ENCODE measurements at regions not wholly inside any gene's neighbourhood (a gene's known extent, or its start where the extent isn't known, plus 50 kb on each side); places are given as distances from the start of the nearest gene placed in this dataset.
"Not testable (repeated sequence)": the region's sequence is repeated elsewhere in the genome, so short reads cannot be mapped to it uniquely, and the experiment has no call there.

DNA sequence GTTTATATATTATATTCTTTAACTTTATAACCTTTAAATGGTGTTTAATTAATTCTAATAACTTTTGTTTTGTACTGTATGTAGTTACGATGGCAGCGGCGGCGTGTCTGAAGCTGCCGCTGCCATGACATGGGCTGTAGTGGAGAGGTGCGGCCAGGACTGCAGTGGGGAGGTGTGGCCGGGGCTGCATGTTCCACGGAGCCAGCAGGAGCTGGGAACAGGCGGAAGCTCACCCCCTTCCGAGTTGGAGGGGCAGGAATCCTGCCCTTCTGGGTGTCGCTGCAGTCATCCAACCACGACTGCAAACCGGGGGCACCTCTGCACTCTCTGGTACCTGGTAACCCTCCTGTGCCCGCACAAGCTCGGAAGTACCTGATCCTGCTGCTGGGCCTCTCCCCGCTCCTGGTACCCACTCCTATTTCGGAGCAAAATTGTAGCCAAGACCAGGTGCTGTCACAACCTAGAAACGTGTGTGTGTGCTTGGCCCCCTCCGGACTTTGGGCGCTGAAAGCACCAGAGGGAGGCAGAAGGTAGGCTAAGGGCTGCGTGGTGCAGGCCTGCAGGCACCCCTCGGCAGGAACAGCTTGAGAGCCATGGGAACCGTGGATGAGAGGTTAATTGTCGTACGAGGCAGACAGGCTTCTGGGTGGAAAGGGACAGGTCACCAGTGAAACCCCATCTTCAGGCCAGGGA, 1329.7 kb upstream of the SLC39A10 start:
- no peak for DNase-seq

DNA sequence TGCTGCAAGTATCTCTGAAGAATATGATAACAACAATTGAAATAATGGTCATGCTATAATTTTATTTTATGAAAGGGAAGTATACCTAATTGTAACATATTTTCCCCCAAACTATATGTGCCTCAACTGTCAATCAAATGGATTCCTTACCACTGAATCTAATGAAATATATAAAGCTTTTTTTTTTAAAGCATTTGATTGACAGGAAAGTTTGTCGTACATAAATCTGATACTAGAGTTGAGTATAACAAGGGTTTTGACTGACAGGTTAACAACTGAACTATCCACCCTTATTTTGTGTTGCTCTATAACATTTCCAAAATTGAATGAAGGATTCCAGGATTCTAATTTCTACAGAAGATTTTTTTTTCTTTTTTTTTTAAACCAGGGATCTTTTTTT, 1333.3 kb upstream of the SLC39A10 start:
- no peak for DNase-seq

DNA sequence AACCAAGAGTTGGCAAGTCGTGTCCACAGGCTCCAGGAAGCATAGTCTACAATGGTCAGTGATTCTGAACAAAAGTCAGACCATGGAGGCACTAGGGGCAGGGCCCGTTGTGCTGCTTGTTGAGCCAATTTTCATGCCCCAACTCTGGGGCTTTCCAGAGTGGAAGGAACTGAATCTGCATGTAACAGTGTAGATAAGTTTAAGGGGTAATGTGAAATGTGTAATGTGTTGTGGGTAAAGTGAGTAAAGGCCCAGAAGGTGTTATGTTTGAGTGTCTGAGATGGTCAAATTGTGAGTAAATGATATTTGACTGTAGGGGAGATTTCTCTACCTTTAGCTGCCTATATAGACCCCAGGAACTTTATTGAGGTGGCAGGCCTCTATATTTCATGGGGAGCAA, 1336.5 kb upstream of the SLC39A10 start:
- DNase-seq: no peak

GRCh38 chr2:194319222-194319992, 1337.6 kb upstream of the SLC39A10 start:
- no peak for DNase-seq

DNA sequence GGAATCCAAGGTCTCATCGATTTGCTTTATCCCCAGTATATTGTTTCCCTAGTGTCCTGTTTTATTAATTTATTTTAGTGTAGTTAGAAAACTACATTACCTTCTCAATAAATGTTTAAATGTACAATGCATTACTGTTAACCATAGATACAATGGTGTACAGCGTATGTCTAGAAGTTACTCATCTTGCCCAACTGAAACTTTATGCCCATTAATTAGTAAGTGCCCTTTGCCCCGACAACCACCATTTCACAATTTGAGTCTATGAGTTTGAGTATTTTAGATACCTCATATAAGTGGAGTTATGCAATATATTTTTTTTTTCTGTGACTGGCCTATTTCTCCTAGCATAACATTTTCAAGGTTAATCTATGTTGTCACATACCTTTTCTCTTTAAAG, 1343.0 kb upstream of the SLC39A10 start:
- DNase-seq: no peak

DNA sequence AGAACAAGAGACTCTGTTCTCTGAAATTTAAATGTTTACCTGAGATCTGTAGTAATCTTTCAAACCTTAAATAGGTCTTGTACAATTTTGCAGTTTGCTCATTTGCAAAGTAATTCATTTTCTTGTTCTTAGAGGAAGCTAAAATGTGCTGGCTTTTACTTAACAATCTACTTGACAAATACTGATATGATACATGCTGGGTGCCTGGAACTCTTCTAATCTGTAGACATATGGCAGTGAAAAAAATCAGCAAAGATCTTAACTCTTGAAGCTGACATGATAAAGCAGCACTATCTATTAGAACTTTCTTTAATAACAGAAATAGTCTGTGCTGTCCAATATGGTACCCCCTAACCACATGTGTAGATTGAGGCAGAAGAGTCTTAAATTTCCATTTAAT, 1352.8 kb upstream of the SLC39A10 start:
- DNase-seq: no peak

DNA sequence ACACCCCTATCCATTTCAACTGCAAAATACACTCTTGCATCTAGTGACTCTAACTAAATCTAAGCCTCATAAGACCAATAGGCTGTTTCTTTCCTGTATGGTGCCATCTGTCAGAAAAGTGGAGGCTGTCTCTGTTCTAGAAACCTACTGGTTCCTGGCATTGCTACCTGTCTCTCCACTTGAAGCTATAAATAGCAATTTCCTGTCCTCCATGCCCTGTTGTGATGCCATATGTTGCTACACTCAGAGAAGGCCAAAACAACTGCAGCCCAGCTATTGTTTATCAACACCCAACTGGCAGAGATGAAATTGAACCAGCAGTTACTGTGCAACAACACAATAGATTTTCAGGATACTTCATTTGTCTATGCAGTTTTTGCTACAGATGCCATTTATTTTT, 1355.1 kb upstream of the SLC39A10 start:
- no peak for DNase-seq

- DNase-seq: no peak
These were observed 1362.9 kb upstream of the SLC39A10 start for GRCh38 chr2:194294156-194294555.

DNA sequence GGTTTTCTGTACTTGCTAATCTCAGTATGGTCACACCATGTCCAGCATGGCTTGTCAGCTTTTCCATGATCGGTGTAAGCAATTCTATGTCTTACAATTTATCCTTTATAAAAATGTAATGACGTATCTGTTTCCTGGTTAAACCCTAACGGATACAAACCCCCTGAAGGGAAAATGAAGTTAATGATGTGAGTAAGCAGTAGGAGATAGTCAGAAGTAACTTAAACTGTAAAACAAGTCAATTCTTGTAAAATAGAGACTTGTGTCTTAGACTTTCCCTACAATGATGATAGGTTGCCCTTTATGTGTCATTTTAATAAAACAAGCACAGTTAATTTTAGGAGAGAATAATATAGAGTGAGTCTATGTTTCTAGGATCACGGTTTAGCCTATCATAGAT, 1365.9 kb upstream of the SLC39A10 start:
- no peak for DNase-seq

- DNase-seq: no peak
These were observed 1367.2 kb upstream of the SLC39A10 start for GRCh38 chr2:194289712-194290346.

- not testable (repeated sequence) for DNase-seq
These were observed 1380.4 kb upstream of the SLC39A10 start for GRCh38 chr2:194276667-194277066.

DNA sequence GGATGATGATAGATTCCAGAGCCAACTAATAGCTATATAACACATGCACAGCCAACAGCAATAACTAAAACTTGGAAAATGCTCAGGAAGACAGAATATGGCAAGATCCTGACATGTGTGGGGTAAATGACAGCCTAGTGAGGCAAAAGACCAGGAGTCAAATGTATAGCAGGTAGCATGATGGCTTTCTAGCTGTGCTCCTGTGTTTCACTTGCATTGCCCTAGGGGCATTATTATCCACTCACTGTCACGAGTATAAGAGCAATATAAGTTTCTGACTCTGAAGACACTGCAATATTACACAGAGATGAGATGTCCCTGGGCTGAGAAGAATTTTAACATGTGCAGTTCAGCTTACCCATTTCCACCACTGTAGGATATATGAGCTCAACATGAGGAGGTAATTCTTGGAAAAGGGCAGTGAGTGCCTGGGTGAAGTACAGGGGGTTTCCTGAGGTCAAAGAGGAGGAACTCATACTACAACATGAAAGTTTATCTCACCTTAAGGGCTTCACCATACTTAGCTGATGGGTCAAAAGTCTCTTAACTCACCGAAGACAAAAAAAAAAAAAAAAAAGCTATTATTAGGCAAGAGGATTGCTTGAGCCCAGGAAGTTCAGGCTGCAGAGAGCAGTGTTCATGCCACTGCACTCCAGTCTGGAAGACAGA, 1385.6 kb upstream of the SLC39A10 start:
- DNase-seq: no peak

DNA sequence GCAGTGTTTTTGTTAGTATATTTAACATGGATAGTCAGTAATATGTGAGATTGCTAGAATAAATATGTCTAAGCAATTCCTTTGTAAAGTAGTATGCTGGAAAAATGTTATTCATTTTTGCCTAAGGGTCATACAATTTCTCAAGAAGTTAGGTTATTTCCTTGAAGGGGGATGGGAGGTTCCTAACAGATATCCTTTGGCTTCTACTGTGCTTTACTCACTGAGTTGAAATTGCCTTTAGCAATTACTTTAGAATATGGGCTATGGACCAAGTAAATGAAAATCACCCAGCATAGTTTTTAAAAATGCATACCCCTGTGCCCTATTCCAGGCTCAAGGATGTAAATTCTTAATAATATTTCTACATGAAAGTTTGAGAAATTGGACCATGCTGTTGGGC, 1386.4 kb upstream of the SLC39A10 start:
- no peak for DNase-seq

GRCh38 chr2:194264586-194264985, 1392.4 kb upstream of the SLC39A10 start:
- DNase-seq: no peak

DNA sequence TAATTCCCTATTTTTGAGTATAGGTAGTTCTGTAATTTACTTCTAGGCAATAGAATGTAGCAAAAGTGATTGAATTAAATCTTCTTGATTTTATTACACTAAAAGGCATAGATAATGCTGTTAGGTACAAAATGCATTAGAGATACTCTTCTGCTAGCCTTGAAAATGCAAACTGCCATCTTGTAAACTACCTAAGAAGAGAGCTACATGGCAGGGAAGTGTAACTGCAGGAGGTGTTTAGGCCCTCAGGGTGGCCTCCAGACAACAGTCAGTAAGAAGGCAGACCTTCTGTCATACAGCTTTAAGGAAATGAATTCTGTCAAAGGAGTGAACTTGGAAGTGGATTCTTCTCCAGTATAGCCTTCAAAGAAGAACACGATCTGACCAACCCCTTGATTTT, 1396.8 kb upstream of the SLC39A10 start:
- no peak for DNase-seq

- no peak for DNase-seq
These were observed 1399.9 kb upstream of the SLC39A10 start for GRCh38 chr2:194257095-194257494.

DNA sequence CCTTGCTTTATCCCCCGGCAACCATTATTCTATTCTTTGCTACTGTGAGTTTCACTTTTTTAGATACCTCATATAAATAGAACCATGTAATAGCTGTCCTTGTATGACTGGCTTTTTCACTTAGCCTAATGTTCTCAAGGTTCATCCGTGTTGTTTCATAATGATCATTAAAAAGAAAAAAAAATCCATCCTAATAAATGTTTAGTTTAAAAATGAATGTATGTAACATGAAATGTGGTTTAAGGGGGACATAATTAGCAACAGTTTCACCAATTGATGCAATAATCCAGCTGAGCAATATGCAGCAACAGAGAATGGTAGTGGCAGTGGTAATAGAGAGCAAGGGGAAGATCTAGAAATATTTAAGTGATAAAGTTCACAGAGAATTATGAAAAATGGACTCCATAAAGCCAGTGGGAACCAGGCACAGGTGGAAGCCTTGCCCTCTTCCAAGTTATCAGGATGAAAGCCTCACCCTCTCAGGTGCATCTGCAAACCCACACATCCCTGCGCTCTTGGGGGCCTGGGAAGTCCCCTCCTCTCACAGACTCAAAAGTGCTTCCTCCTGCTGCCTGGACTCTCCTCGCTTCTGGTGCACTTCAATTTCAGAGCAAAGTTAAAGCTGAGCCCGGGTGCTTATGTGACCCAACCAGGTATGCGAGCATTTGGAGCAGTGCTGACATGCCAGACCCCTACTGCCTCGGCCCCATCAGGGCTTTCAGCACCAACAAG, 1403.3 kb upstream of the SLC39A10 start:
- no peak for DNase-seq

- no peak for DNase-seq
These were observed 1404.9 kb upstream of the SLC39A10 start for GRCh38 chr2:194252127-194252526.

GRCh38 chr2:194232600-194232999, 1424.4 kb upstream of the SLC39A10 start:
- DNase-seq: no peak

DNA sequence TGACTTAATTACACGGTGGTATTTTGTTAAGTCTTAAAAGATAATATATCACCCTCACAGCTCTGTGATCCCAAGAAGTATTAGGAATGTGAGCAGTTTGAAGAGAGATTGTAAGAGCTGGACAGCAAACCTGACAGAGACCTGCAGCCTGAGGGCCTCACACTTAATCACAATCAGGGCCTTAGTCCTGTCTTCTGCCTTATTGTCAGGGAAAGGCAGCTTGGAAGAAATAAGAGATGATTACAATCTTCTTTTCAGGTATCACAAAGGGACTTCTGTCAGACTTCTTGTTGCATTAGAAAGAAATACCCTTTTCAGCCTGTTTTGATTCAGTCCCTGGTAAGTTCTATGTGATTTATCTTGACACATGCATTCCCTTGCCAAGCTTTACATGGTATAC, 1433.8 kb upstream of the SLC39A10 start:
- no peak for DNase-seq

- no peak for DNase-seq
These were observed 1442.8 kb upstream of the SLC39A10 start for GRCh38 chr2:194214192-194214591.

DNA sequence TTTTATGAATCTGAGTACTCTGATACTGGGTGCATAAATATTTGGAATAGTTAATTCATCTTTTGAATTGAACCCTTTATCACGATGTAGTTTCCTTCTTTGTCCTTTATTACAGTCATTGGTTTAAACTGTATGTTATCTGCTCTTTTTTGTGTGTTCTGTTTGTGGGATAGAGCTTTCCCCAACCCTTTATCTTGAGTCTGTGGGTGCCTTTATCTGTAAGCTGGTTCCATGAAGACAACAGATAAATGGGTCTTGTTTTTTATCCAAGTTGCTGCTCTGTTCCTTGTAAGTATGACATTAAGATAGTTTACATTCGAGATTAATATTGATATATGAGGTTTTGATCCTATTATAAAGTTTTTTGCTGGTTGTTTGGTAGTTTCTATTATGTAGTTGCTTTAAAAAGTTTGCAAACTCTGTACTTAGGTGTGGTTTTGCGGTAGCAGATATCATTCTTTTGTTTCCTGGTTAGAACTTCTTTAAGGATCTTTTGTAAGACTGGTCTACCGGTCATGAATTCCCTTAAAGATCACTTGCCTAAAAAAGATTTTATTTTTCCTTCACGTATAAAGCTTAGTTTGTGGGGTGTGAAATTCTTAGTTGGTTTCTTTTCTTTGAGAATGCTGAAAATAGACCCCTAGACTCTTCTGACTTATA, 1451.3 kb upstream of the SLC39A10 start:
- DNase-seq: no peak
